B cell (primary cell): ENCODE measurements at regions not wholly inside any gene's neighbourhood (a gene's known extent, or its start where the extent isn't known, plus 50 kb on each side); places are given as distances from the start of the nearest gene placed in this dataset.

Experiments used
- CTCF ChIP-seq: fragments of 200-600 bp; IDR thresholded peaks from one replicate; pipeline ENCODE4 v1.8.0; 2022; ENCODE audit warnings: antibody characterized with exemption, mild to moderate bottlenecking
- EZH2 ChIP-seq: IDR thresholded peaks from 2 replicates; pipeline ENCODE4 v1.6.1; 2012; ENCODE audit warnings: borderline replicate concordance, low read depth, mild to moderate bottlenecking, moderate library complexity, low read length; ENCODE audit not compliant: insufficient read depth, poor library complexity, severe bottlenecking

DNA sequence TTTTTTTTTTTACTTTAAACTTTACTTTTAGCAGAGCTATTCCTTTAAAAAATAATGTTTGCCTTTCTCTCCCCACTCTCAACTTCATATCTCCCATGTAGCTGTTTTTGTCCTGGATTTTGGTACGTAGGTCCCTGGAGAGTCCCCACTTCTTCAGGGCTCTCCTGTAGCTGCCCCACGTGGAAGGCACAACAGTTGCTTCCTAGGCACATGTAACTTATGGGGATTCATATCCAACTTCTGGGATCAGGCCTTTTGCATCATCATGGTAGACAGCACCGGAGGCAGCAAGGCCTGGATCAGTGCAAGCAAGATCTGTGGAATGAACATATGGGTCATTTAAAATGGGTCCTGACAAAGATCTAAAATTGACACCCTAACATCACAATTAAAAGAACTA is 95.7 kb downstream of the ACAA2 start:
- TF ChIP-seq CTCF = no peak
- TF ChIP-seq EZH2 = no peak
